Liver (tissue), 7 donors: ENCODE measurements at regions not wholly inside any gene's neighbourhood (a gene's known extent, or its start where the extent isn't known, plus 50 kb on each side); places are given as distances from the start of the nearest gene placed in this dataset.

Experiments used
- DNase-seq: peaks from one replicate; pipeline ENCODE4 v3.0.0-alpha.2; 2017; ENCODE audit warnings: low spot score
- H3K27ac ChIP-seq, 2 donors: one replicate each; pipeline ENCODE4 v1.7.0; 2013; ENCODE audit warnings: inconsistent platforms in 2 of 2, low read length in 2 of 2, control low read depth in 1 of 2, low read depth in 1 of 2, mild to moderate bottlenecking in 1 of 2
- H3K27me3 ChIP-seq, 4 donors: one replicate each; pipeline versions ENCODE4 v1.6.1 to v1.7.0; 2013; ENCODE audit warnings: low read length in 3 of 4, inconsistent platforms in 1 of 4, mild to moderate bottlenecking in 1 of 4, moderate library complexity in 1 of 4; ENCODE audit not compliant: control insufficient read depth in 4 of 4, insufficient read depth in 4 of 4
- H3K36me3 ChIP-seq, 4 donors: one replicate each; pipeline versions ENCODE4 v1.6.1 to v1.7.0; 2013; ENCODE audit warnings: low read length in 3 of 4, mild to moderate bottlenecking in 3 of 4, low read depth in 1 of 4, moderate library complexity in 1 of 4; ENCODE audit not compliant: control insufficient read depth in 4 of 4, insufficient read depth in 3 of 4
- H3K4me1 ChIP-seq, 4 donors: one replicate each; pipeline versions ENCODE4 v1.6.1 to v1.7.0; 2013; ENCODE audit warnings: low read length in 3 of 4, mild to moderate bottlenecking in 3 of 4, moderate library complexity in 1 of 4; ENCODE audit not compliant: control insufficient read depth in 4 of 4, insufficient read depth in 4 of 4
- H3K4me3 ChIP-seq, 3 donors: one replicate each; pipeline versions ENCODE4 v1.6.1 to v1.7.0; 2013; ENCODE audit warnings: low read length in 3 of 3, control low read depth in 1 of 3, low read depth in 1 of 3, mild to moderate bottlenecking in 1 of 3
- H3K9ac ChIP-seq, 2 donors: one replicate each; pipeline ENCODE4 v1.7.0; 2013; ENCODE audit warnings: low read length in 2 of 2, mild to moderate bottlenecking in 2 of 2, moderate library complexity in 2 of 2, control low read depth in 1 of 2, low read depth in 1 of 2
- H3K9me3 ChIP-seq, 4 donors: one replicate each; pipeline versions ENCODE4 v1.6.1 to v1.7.0; 2013; ENCODE audit warnings: low read length in 3 of 4; ENCODE audit not compliant: control insufficient read depth in 4 of 4
- EGR1 ChIP-seq, 2 donors: IDR thresholded peaks; 2 replicates each; pipeline ENCODE4 v1.6.1; 2016 to 2018; ENCODE audit warnings: antibody characterized with exemption in 2 of 2, low read depth in 2 of 2
- FOXA1 ChIP-seq: IDR thresholded peaks from 2 replicates; pipeline ENCODE4 v1.6.1; 2016; ENCODE audit warnings: antibody characterized with exemption
- FOXA2 ChIP-seq: IDR thresholded peaks from 2 replicates; pipeline ENCODE4 v1.6.1; 2016; ENCODE audit warnings: antibody characterized with exemption
- HNF4G ChIP-seq: IDR thresholded peaks from 2 replicates; pipeline ENCODE4 v1.6.1; 2016; ENCODE audit warnings: antibody characterized with exemption
- JUND ChIP-seq, 2 donors: IDR thresholded peaks; 2 replicates each; pipeline ENCODE4 v1.6.1; 2016; ENCODE audit warnings: antibody characterized with exemption in 2 of 2
- NR2F2 ChIP-seq: IDR thresholded peaks from 2 replicates; pipeline ENCODE4 v1.6.1; 2016; ENCODE audit warnings: antibody characterized with exemption
- RAD21 ChIP-seq, 2 donors: IDR thresholded peaks; 2 replicates each; pipeline ENCODE4 v1.6.1; 2016; ENCODE audit warnings: antibody characterized with exemption in 2 of 2, mild to moderate bottlenecking in 2 of 2
- SP1 ChIP-seq: IDR thresholded peaks from 2 replicates; pipeline ENCODE4 v1.6.1; 2018; ENCODE audit warnings: antibody characterized with exemption, mild to moderate bottlenecking
- TAF1 ChIP-seq: conservative IDR thresholded peaks from 2 replicates; pipeline ENCODE4 v1.6.1; 2016; ENCODE audit warnings: antibody characterized with exemption, mild to moderate bottlenecking
- WGBS: extraction: QIAGEN DNeasy Blood & Tissue Kit; methylation state at CpG from one replicate; pipeline ENCODE4 v1.1.7; 2013; 5-methylcytosine and 5-hydroxymethylcytosine counted together
- TF ChIP-seq, protein P1 (sequence below): IDR thresholded peaks from 2 replicates; pipeline ENCODE4 v1.6.1; 2016; ENCODE audit warnings: antibody characterized with exemption, mild to moderate bottlenecking
- TF ChIP-seq, protein P2 (sequence below): IDR thresholded peaks from 2 replicates; pipeline ENCODE4 v1.6.1; 2016; ENCODE audit warnings: antibody characterized with exemption
- TF ChIP-seq, protein P3 (sequence below): IDR thresholded peaks from 2 replicates; pipeline ENCODE4 v1.6.1; 2016; ENCODE audit warnings: antibody characterized with exemption
- TF ChIP-seq, protein P4 (sequence below): IDR thresholded peaks from 2 replicates; pipeline ENCODE4 v1.6.1; 2016; ENCODE audit warnings: antibody characterized with exemption
- donor health status: healthy.
- donor health status: healthy.
- donor health status: healthy.
- donor health status: healthy.

DNA sequence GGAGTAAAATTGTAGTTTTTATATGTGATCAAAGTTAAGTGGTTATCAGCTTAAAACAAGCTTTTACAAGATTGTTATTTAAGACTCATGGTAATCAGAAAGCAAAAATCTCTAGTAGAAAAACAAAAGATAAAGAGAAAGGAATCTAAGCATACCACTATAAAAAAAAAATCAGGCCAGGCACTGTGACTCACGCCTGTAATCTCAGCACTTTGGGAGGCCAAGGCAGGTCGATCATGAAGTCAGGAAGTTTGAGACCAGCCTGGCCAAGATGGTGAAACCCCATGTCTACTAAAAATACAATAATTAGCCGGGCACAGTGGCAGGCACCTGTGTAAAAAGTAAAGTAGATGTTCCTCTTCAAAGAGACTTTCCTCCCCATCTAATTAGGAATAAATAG lies 265.9 kb upstream of the NRP1 start:
- Histone ChIP-seq H3K27me3 (no peaks in the 10 kb centered on the region), H3K9me3 (no peaks in the 10 kb centered on the region), H3K4me1 (no peaks in the 10 kb centered on the region), H3K4me3 (no peak overlapping the region), H3K27ac (no peak overlapping the region), H3K9ac (no peak overlapping the region), H3K36me3 (no peaks in the 10 kb centered on the region)
- TF ChIP-seq FOXA1 (no peak), FOXA2 (no peak), SP1 (no peak), RAD21 (IDR thresholded peaks at IDR 0.05) (no peak), NR2F2 (no peak), EGR1 (IDR thresholded peaks at IDR 0.05; ENCODE audit: low read depth in 2 of 2) (no peak), HNF4G (no peak), JUND (IDR thresholded peaks at IDR 0.05) (no peak)
- TF ChIP-seq, protein P1, sequence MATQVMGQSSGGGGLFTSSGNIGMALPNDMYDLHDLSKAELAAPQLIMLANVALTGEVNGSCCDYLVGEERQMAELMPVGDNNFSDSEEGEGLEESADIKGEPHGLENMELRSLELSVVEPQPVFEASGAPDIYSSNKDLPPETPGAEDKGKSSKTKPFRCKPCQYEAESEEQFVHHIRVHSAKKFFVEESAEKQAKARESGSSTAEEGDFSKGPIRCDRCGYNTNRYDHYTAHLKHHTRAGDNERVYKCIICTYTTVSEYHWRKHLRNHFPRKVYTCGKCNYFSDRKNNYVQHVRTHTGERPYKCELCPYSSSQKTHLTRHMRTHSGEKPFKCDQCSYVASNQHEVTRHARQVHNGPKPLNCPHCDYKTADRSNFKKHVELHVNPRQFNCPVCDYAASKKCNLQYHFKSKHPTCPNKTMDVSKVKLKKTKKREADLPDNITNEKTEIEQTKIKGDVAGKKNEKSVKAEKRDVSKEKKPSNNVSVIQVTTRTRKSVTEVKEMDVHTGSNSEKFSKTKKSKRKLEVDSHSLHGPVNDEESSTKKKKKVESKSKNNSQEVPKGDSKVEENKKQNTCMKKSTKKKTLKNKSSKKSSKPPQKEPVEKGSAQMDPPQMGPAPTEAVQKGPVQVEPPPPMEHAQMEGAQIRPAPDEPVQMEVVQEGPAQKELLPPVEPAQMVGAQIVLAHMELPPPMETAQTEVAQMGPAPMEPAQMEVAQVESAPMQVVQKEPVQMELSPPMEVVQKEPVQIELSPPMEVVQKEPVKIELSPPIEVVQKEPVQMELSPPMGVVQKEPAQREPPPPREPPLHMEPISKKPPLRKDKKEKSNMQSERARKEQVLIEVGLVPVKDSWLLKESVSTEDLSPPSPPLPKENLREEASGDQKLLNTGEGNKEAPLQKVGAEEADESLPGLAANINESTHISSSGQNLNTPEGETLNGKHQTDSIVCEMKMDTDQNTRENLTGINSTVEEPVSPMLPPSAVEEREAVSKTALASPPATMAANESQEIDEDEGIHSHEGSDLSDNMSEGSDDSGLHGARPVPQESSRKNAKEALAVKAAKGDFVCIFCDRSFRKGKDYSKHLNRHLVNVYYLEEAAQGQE, result no peak
- TF ChIP-seq, protein P2, sequence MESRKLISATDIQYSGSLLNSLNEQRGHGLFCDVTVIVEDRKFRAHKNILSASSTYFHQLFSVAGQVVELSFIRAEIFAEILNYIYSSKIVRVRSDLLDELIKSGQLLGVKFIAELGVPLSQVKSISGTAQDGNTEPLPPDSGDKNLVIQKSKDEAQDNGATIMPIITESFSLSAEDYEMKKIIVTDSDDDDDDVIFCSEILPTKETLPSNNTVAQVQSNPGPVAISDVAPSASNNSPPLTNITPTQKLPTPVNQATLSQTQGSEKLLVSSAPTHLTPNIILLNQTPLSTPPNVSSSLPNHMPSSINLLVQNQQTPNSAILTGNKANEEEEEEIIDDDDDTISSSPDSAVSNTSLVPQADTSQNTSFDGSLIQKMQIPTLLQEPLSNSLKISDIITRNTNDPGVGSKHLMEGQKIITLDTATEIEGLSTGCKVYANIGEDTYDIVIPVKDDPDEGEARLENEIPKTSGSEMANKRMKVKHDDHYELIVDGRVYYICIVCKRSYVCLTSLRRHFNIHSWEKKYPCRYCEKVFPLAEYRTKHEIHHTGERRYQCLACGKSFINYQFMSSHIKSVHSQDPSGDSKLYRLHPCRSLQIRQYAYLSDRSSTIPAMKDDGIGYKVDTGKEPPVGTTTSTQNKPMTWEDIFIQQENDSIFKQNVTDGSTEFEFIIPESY, result no peak
- TF ChIP-seq, protein P3, sequence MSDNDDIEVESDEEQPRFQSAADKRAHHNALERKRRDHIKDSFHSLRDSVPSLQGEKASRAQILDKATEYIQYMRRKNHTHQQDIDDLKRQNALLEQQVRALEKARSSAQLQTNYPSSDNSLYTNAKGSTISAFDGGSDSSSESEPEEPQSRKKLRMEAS, result no peak
- TF ChIP-seq, protein P4, sequence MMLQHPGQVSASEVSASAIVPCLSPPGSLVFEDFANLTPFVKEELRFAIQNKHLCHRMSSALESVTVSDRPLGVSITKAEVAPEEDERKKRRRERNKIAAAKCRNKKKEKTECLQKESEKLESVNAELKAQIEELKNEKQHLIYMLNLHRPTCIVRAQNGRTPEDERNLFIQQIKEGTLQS, result no peak
- DNase-seq, result no peak
- 83% methylated on average over 3 of the region's 3 CpGs for WGBS

DNA sequence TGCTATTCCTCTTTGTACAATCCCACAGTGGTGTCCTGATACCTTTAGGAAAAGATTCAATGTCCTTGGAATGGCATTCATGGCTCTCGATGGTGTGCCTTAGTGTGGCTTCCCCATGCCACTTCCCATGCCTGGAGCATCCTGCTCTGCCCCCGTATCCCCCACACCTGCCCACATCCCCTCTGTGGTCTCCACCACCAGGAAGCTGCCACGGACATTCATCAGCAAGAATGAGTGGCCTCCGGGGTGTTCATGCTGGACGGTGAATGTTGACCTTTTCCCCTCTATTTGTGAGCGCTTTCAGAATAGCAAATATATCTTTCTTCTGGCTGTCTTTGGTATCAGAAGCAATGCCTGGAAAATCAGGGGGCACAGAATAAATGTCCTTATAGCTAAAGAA lies 262.0 kb upstream of the NRP1 start:
- Histone ChIP-seq H3K36me3 (no peaks in the 10 kb centered on the region), H3K27ac (no peak overlapping the region), H3K9ac (no peak overlapping the region), H3K9me3 (no peaks in the 10 kb centered on the region), H3K4me1 (no peaks in the 10 kb centered on the region), H3K4me3 (no peak overlapping the region), H3K27me3 (no peaks in the 10 kb centered on the region)
- TF ChIP-seq FOXA2, result no peak
- no peak for TF ChIP-seq SP1
- TF ChIP-seq TAF1, result no peak
- no peak for TF ChIP-seq HNF4G
- TF ChIP-seq, protein P4, result no peak
- TF ChIP-seq, protein P3, result no peak
- WGBS, result 64% methylated on average over 6 of the region's 6 CpGs
- no peak for DNase-seq
